ENCODE measurements at regions not wholly inside any gene's neighbourhood (a gene's known extent, or its start where the extent isn't known, plus 50 kb on each side); places are given as distances from the start of the nearest gene placed in this dataset.

GRCh38 chrX:16278927-16279326, 111.6 kb downstream of the MAGEB17 start:
- TF ChIP-seq POLR2A (IDR thresholded peaks at IDR 0.05; ENCODE audit: low read depth, low read length) (no peak), POLR2AphosphoS5 (IDR thresholded peaks at IDR 0.05; ENCODE audit: low read depth, low read length) (no peak)
